Stomach (tissue), 4 donors: ENCODE measurements at regions not wholly inside any gene's neighbourhood (a gene's known extent, or its start where the extent isn't known, plus 50 kb on each side); places are given as distances from the start of the nearest gene placed in this dataset.

Experiments
- EP300 ChIP-seq: sonication (generic); formaldehyde crosslinking; IDR thresholded peaks from one replicate; pipeline ENCODE4 v1.6.1; 2017; ENCODE audit warnings: antibody characterized with exemption
- POLR2A ChIP-seq, 4 donors: fragments of 450-650 bp; IDR thresholded peaks; one replicate each; pipeline ENCODE4 v1.6.1; 2016; ENCODE audit warnings: antibody characterized with exemption in 4 of 4, control low read depth in 2 of 4, mild to moderate bottlenecking in 1 of 4, moderate library complexity in 1 of 4
- POLR2AphosphoS5 ChIP-seq, 3 donors: sonication (generic); formaldehyde crosslinking; IDR thresholded peaks; one replicate each; pipeline ENCODE4 v1.6.1; 2016; ENCODE audit warnings: antibody characterized with exemption in 3 of 3
- TF ChIP-seq, protein P1 (sequence below), 7 experiments: fragments of 450-650 bp in 4 of 7; fragments of 200-600 bp in 3 of 7; sonication (generic) in 3 of 7; IDR thresholded peaks; one replicate each; pipeline ENCODE4 v1.5.1; 2016 to 2019; ENCODE audit warnings: antibody characterized with exemption in 7 of 7, control low read depth in 2 of 7, mild to moderate bottlenecking in 1 of 7

DNA sequence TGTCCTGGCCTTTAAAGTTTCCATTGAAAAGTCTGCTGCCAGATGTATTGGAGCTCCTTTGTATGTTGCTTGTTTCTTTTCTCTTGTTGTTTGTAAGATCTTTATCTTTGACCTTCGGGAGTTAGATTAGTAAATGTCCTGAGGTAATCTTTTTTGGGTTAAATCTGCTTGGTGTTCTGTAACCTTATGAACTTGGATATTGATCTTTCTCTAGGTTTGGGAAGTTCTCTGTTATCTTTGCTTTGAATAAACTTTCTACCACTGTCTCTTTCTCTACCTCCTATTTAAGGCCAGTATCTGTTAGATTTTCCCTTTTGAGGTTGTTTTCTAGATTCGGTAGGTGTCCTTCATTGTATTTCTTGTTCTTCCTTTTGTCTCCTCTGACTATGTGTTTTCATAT is 447.8 kb downstream of the FAM133A start:
- no peak for TF ChIP-seq EP300
- TF ChIP-seq POLR2A (IDR thresholded peaks at IDR 0.05): no peak
- TF ChIP-seq, protein P1, sequence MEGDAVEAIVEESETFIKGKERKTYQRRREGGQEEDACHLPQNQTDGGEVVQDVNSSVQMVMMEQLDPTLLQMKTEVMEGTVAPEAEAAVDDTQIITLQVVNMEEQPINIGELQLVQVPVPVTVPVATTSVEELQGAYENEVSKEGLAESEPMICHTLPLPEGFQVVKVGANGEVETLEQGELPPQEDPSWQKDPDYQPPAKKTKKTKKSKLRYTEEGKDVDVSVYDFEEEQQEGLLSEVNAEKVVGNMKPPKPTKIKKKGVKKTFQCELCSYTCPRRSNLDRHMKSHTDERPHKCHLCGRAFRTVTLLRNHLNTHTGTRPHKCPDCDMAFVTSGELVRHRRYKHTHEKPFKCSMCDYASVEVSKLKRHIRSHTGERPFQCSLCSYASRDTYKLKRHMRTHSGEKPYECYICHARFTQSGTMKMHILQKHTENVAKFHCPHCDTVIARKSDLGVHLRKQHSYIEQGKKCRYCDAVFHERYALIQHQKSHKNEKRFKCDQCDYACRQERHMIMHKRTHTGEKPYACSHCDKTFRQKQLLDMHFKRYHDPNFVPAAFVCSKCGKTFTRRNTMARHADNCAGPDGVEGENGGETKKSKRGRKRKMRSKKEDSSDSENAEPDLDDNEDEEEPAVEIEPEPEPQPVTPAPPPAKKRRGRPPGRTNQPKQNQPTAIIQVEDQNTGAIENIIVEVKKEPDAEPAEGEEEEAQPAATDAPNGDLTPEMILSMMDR (IDR thresholded peaks at IDR 0.05): no peak
- TF ChIP-seq POLR2AphosphoS5 (IDR thresholded peaks at IDR 0.05): no peak
